Activated CD4-positive, alpha-beta T cell treated with anti-CD3 and anti-CD28 coated beads for 48 hours (primary cell): ENCODE measurements at regions not wholly inside any gene's neighbourhood (a gene's known extent, or its start where the extent isn't known, plus 50 kb on each side); places are given as distances from the start of the nearest gene placed in this dataset.

Experiments used
- DNase-seq: peaks from one replicate; pipeline ENCODE4 v3.0.0-alpha.2; 2020

DNA sequence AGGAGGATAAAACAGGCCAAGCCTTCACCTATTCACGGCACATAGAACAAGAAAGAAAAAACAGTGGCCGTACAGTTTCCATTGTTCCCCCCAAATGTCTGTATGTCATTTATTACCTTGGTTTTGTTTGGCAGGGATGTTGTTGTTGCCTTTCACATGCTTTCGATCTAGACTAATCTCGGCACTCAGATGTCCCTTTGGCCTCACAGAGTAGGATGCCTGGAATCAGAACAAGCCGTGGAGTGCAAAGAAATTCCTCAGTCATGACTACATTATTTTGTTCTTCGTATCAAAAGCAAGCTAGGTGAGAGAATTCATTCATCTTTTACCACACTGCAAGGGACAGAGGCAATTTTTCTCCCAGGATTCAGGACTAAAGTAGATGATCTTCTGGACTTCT is 106.9 kb downstream of the SMIM20 start:
- no peak for DNase-seq

DNA sequence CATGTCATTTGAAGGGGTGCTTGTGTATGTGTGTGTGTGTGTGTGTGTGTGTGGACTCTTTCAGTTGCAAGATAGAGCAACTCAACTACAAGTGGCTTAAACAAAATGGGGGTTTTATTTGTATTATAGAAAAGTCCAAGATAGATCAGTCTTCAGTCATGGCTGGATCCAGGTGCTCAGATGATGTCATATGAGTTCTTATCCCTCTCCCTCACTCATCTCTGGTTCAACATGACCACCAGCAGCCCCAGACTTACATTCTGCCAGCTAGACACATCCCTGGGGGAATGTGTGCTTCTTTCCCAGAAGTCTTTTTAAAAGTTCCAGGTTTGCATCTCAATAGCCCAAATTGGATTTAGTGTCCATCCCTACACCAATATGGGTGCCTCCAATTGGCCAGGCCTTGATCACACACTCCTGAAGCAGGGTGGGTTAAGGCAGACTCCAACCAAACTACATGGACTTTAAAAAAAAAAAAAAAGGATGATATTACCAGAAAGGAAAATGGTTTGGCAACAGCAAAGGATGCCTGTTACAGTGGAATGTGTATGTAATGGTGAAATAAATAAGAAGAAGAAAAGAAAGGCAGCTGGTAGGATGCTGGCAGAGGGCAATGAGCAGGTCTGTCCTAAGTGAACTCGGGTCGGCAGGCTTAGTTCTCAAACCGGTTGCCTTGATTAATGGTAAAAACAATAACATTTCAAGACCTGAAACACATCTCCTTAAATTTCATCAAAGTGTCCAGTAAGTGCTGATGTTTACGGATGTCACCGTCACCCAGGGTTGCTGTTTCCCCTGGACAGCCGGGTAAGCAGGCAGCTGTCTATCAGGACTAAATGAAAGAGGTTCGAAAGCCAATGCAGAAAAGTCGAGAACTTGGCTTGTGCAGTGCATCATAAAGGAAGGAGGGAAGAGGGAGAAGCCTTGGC is 107.7 kb downstream of the SMIM20 start:
- DNase-seq, result no peak

DNA sequence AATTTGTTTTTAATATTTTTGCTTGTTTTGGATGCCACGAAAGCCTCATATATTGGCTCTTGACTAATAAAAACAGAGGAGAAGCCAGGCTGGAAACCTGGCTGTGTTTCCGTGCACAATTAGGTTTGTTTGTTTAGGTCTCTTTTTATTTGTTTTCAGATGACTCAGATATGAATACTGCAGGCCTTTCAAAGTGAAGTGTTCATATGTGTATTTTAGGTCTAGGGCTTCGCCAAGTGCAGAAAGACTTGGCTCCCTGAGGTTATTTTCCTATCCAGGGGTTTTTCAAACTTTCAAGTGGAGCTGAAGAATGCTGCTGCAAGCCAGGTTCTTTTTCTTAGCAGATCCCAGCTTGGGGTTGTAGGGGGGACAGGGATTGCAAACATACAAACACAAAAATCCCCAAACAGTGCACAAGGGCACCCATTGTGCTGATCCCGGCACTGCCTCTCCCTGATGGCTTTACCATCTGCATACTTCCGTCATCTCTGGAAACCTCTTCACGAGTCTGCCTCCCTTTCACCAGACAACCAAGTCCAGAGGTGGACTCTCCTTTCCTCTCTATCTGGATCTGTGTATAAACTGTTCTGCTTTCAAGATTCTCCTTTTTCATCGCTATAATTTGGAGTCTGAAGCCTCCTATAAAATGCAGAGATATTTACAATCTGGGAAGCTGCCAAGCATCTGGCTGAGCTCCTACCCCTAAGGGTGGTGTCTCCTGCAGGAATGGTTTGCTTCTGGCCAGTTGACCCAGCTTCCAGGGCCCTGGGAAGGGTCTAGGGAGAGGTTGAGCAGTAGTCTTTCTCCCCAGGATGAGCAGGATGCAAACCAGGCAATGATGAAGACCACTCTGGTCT is 108.6 kb downstream of the SMIM20 start:
- no peak for DNase-seq

DNA sequence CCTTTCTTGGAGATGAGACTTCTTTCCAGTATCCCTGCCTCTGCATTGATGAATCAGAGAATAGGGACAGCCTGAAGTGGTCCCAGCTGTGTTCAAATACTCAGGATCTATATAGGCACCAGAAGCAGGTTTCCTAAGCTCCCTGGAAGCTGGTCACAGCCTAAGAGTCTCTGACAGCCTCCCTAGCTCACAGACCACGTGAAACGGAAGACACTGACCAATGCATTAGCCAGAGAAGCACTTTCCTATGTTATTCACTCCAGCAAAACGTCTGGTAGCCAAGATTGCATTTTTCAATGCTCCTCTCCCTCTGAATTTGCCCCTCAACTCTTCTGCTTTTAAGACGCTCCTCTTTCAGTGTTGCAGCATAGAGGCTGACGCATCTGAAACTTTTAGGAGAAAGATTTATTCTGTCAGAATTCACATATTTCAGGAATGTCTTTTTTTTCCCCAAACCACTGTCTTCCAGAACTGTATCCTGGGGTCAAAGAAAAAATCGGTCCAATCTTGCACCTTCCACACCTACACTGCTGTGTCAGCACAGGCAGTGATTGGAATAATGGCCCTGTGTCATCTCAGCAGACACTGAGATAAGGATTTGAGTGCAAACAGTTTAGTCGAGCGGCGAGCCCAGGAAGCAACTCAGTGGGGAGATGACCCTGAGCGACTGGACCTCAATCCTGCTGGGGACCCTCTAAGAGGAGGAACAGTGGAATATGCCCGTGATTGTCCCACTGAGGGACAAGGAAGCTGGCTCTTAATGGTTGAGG is 109.4 kb downstream of the SMIM20 start:
- DNase-seq, result no peak

DNA sequence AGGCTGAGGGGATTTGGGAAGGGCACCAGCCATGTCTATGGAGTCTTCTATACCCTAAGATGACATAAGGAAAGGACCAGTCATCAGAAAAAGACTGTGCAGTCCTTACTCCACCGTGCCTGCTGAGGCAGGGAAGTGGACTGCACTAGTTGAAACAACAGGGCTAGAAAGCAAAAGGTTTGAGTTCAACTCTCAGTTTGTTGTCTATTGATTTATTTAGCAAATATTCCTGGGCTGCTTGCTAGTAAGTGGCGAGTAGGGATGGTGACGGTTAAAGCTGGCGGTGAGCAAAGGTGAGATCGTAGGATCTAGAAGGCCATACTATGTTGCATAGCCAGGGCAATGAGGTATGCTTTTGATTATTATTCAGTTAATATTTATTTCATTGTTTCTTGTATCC is 110.1 kb downstream of the SMIM20 start:
- no peak for DNase-seq

DNA sequence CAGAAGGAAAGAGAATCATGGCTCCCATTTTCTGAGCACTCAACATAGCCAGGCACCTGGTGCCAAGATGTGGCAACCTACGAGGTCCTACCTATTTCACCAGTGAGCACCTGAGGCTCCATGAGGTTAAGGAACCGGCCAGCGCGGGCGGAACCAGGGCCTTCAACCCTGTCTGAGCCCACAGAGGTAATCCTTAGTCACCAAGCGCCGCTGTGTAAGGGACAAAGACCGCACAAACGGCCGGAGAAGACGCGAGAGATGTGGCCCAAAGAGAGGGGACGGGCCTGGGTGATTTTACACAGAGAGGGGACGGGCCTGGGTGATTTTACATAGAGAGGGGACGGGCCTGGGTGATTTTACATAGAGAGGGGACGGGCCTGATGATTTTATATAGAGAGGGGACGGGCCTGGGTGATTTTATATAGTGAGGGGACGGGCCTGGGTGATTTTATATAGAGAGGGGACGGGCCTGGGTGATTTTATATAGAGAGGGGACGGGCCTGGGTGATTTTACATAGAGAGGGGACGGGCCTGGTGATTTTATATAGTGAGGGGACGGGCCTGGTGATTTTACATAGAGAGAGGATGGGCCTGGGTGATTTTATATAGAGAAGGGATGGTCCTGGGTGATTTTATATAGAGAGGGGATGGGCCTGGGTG is 114.2 kb downstream of the SMIM20 start:
- no peak for DNase-seq

DNA sequence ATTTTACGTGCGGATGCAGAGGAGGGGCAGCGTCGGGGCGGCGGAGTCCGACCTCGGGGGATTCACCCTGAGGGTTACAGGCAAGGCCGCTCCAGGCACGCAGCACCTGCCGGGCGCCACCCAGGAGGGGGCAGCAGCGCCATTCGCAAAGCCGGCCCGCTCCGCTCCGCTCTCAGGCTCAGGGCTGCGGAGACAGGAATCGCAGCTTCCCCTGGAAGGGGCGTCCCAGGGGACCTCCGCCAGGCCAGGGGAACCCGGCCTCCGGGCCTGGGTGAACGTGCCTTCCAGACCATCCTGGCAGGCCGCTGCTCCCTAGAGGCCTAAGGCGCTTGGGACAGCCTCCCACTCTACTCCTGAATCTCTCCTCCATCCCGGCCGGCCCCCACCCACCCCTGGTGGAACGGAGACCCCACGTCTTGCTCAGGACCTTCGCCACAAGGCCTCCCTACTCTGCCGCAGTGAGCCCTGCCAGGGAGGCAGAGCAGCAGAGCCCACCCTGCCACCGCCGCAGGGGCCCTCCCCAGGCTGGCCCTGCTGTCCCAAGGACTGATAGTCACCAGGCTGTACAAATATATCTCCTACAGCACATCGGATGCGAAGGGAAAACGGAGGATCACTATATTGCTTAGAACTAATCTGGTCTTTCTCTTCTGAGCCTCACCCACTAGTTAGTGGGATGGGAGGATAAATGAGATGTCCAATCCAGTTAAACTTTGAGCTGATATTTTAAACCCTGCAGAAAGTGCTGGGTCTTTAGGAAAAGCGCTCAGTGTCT is 115.0 kb downstream of the SMIM20 start:
- DNase-seq, result peak; percentile 88

DNA sequence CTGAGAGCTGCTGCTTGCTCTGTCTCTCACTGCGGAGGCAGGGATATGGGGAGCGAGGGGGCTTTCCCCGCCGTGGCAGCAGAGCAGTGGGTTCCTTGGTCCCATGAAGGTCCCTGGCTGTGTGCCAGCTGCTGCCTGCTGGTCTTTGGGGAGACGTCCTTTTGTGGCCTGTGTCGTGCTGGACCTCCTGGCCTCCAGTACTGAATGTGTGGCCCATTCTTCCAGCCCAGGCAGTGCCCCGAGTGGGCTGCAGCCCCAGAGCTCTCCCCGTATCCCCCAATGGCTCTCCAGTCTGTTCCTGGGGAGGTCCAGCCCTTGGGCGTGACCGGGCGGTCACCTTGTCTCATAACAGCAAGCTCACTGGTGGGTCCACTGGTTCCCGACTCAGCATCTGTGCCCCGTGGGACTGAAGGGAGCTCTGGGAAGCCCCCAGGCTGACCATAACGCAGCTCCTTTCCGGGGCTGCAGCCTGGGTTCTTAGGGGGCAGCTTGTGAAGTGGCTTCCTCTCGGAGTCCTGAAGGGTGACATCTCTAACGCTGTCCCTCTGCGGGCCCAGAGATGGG is 115.6 kb downstream of the SMIM20 start:
- no peak for DNase-seq

DNA sequence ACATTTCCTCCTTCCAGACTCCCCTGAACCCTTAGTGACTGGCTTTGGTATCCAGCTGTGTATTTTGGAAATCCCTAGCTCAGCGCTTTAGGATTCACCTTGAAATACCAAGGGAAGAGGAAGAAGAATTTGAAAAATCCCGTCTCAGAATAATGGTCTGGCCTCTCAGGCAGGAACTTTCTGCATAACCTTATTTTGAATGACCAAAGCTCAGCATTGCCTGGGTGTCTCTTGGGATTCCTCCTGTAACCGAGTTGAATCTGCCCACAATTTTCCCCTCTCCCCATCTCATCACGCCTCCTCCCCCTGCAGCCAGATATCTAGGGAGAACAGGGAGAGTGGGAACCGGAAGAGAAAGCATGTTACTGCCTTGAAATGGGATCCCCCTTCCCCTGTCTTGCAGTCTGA is 116.2 kb downstream of the SMIM20 start:
- DNase-seq, result no peak

DNA sequence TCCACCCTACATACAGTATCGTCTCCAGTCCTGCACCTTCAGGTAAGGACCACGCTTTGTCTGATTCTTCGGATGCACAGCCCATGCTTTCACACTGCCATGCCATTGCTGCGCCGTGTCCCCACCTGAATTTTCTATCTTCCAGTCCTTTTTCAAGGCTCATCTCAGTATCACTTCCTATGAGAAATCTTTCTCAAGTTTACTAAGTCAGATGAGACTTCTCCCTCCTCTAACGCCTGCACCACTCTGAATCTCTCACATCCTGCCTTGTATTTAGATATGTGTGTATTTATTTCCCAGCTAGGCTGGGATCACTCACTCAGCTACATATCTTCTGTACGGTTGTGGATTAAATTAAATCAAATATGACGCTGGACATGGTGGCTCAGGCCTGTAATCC is 116.8 kb downstream of the SMIM20 start:
- peak; percentile 8 for DNase-seq

DNA sequence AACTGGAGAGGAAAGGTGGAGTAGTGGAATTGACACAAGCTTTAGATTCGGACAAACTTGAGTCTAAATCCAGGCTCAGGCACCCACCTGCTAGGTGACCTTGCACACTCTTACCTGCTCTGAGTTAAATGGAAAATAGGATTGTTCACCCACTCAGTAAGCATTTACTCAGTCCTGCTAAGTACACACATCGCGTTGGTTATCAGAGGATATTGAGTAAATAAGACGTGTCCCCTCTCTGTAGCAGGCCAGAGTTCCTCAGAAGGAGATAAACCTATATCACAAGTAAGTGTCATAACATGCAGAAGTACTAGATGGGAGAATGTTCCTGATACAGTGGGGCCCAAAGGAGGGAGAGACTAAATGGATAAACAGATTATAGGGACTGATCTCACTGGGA is 117.7 kb downstream of the SMIM20 start:
- DNase-seq, result no peak

DNA sequence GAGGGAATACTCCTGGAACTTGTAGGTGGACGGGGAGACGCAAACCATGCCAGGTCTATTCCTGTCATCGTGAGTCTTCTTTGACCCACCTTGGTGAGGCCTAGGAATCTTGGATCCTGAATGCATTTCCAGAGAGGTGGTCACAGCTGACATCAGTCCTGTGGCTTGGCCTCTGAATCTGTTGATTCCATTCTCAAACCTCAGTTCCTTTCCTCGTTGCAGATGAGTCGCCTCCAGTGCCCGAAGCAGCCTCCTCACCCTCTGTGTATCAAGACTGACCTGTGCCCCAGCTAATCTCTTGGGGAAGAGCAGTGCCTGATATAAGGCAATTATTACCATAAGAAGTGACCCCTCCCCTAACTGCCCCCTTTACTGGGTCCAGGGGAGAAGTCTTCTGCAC is 118.1 kb downstream of the SMIM20 start:
- no peak for DNase-seq

DNA sequence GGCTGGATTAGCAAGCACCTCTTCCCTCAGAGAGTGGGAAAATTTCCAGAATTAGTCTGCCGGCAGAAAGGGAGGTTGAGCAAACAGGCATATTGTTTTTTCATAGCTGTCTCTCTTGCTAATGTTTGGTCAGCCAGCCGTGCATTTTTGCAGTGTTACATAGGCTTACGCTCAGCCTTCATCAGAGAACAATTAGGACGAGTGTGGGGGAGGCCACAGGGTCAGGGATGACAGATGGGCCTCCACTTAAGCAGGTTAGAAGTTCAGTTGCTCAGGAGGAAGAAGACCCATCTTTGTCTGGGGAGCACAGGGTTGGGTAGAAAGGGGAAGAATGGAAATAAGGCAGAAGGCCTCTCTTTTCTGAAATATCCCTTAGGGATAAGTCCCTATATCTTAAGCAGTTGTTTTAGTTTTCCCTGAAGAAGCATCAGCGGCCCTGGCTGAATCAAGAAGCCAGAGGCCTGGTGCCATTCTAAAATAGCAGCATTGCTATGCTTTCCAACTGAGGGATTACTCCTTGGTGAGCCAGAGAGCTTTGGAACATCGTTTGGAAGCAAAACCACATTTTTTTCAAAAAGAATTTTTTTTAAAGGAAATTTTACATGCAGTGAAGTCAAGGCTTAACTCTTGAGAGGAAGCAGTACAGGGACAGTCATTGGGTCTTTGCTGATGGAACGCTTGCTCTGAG is 118.8 kb downstream of the SMIM20 start:
- DNase-seq, result no peak

DNA sequence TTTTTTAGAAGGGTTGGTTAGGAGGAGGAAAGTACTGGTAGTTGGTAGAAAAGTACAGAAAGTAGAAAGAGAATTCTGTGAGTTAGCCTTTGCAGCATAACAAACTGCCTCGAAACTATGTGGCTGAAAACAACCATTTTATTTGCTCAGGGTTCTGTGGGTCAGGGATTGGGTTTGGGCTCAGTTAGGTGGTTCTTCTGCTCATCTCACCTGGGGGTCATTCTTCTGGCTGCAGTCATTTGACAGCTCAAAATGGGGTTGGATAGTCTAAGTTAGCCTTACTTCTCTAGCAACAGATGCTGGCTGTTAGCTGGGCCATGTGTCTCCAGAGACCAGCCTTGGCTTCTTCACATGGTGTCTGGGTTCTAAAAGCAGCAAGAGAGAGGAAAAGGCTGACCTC is 119.4 kb downstream of the SMIM20 start:
- DNase-seq, result no peak

DNA sequence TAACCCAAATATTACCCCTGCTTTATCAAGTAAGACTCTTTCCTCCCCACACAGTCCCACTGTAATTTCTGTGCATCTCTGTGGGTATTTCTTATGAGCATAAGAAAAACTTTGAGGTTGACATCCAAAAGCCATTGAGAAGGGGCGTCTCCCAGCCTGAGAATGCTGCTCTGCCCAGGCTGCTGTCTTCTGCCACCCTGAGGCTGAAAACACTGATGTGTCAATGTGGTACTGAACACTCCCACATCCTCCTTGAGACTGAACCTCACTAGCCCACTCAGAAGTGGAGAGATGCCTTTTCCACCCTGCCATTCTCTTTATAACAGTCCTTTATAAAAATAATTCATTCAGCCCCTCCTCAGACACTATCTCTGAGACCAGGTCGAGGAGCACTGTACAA is 120.8 kb downstream of the SMIM20 start:
- peak; percentile 28 for DNase-seq

DNA sequence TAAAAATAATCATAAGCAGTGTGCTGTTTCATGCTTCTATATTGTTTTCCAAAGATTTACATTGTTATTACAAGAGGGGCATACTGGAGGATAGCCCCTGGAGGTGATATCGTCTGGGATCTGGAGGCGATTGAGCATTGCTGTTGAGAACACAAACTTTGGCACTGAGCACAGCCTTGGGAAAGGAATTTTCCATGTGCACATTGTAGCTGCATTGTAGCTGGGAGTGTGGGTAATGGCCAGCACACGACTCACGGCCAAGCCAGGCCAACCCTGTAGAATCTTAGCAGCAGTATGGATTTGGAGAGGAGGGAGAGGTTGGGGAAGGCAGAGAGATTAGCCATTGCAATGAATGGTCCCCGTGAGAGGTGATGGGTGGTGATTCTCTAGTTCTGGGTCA is 121.9 kb downstream of the SMIM20 start:
- DNase-seq, result no peak

DNA sequence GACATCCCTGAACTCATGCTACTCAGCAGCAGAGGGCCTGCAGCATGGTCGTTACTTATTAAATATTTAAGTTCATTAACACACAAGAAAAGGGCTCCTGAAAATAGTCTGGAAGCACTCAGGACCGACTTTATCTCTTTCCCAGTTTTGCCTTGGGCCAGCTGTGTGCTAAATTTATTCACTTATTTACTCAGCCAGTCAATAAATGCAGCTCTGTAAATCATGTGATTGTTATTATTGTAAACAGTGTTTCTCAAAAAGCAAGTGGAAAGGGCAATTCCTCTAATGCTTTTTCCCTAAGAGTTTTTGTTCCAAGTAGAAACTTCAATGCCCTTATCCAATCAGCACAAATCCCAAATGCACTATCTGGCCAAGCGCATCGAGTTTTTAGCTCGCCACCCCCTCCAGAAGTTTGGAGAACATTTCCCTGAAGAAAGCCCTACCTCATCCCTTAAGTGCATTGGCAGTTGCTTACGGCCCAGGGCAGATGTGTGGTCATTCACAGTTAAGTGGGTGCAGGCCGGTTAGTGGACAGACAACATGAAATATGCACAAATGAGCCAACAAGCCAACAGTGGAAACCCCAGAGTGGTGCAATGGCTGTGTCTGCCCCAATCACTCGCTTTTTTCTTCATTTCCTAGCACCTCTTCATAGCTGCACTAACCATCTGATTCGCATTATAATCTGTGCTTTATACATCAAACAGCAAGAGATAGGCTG is 125.8 kb downstream of the SMIM20 start:
- no peak for DNase-seq

DNA sequence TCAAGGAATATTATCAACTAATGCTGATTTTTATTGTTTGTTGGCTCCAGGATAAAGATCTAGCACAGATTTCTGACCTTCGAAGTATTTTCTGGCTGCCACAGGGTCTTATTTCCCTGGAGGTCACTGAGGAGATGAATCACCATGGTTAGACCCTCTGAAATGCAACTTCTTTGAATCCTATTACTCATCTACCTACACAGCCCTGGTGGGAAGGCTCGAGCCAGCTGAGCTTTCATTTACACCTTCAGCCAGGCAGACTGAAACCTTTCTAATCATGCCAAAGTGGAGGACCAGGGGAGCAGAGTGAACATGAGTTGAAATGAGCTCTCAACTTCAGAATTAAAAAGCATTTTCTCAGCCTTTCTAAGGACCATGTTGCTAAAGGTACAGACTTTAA is 130.5 kb downstream of the SMIM20 start:
- DNase-seq, result no peak

DNA sequence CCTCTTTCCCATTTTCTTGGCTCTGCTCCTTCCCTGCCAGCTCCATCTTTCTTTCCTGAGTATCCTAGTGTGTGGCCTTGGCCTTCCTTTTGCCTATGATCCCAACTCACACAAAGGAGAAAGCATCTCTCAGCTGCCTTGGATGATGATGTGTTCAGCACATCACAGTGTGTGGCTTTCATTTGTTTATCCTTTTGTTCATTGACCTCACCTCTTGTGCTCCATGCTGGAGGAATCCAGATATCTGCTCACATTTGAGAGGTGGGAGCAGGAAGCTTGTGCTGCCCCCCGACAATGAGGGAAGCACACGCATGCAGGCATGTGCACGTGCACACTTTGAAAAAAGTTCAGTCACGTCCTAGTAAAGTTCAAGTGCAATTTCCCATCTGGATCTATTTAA is 131.0 kb downstream of the SMIM20 start:
- no peak for DNase-seq

DNA sequence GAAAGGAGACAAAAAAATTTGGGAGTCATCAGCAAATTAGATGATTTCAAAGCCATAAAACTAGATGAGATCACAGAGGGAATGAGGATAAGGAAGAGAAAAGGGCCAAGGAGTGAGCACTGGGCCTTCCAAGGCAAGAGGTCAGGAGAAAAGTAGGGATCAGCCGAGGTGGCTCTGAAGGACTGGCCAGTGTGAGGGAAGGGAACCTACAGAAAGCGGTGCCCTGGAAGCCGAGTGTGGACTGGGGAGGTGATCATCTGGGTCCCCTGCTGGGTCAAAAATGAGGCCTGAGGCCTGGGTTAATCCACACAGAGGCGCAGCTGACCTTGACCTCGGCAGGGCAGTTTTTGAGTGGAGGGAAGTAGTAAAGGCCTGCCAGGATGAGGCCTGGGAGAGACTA is 133.8 kb downstream of the SMIM20 start:
- no peak for DNase-seq
